Bronchial epithelial cell (primary cell): ENCODE measurements at regions not wholly inside any gene's neighbourhood (a gene's known extent, or its start where the extent isn't known, plus 50 kb on each side); places are given as distances from the start of the nearest gene placed in this dataset.

Source experiments
- DNase-seq: peaks from one replicate; pipeline ENCODE4 v3.0.0-alpha.2; 2010; ENCODE audit warnings: low read depth
- FAIRE-seq: peaks from 2 replicates; lab custom pipeline; 2011; peaks lifted over from hg19 to GRCh38; lab: Jason Lieb, UNC
- H3K27me3 ChIP-seq: 2 replicates; pipeline ENCODE4 v1.5.1; 2011; ENCODE audit warnings: low read length; ENCODE audit not compliant: control insufficient read depth, insufficient read depth
- H3K36me3 ChIP-seq: 2 replicates; pipeline ENCODE4 v1.5.1; 2011; ENCODE audit warnings: low read length; ENCODE audit not compliant: control insufficient read depth, insufficient read depth
- H3K4me3 ChIP-seq: 2 replicates; pipeline ENCODE4 v1.5.1; 2011; ENCODE audit warnings: mild to moderate bottlenecking, low read depth, low read length, control low read depth
- TF ChIP-seq, protein P1 (sequence below): IDR thresholded peaks from 2 replicates; pipeline ENCODE4 v1.5.1; 2011; ENCODE audit warnings: mild to moderate bottlenecking, moderate library complexity, low read length, control low read depth, inconsistent platforms; ENCODE audit not compliant: insufficient read depth, severe bottlenecking

DNA sequence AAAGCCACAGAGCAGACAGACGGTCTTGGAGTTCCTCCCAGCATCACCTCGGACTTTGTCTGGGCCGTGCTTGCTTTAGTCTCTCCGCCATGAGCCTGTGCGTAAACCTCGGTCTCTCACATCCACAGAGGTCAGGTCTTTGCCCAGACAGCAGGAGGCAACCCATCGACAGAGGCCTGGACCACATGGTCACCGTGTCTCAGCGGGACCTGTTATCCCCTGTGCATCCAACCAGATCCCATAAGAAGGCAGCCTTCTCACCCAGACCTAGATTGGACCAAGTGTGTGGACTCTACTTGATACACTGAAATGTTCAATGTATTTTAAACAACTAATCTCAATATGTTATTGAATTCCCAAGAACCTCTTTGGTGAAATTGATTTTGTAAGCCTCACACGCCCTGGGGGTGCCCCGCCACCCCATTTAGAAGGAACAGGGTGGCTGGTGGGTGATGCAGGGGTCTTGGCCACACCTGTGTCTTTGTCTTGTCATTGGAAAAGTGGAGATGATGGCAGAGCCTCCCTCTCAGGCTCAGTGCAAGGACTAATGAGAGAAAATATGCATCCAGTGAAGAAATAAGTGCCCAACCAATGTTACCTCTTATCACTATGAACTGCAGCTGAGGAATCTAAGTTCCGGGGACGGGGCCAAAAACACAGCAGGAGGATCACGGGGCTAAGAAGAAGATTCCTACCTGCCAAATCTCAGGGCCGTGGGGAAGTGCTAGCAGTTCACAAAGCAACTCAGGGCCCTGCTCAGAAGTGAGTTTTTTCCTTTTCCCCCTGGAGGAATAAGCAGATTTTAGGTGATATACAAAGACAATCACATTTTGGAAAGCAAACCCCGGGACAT is 101.6 kb upstream of the BACE2 start:
- no peak for FAIRE-seq
- no peak for DNase-seq
- no peaks in the 10 kb centered on the region for H3K36me3 ChIP-seq
- TF ChIP-seq, protein P1, sequence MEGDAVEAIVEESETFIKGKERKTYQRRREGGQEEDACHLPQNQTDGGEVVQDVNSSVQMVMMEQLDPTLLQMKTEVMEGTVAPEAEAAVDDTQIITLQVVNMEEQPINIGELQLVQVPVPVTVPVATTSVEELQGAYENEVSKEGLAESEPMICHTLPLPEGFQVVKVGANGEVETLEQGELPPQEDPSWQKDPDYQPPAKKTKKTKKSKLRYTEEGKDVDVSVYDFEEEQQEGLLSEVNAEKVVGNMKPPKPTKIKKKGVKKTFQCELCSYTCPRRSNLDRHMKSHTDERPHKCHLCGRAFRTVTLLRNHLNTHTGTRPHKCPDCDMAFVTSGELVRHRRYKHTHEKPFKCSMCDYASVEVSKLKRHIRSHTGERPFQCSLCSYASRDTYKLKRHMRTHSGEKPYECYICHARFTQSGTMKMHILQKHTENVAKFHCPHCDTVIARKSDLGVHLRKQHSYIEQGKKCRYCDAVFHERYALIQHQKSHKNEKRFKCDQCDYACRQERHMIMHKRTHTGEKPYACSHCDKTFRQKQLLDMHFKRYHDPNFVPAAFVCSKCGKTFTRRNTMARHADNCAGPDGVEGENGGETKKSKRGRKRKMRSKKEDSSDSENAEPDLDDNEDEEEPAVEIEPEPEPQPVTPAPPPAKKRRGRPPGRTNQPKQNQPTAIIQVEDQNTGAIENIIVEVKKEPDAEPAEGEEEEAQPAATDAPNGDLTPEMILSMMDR, result no peak
- H3K4me3 ChIP-seq, result no peak overlapping the region
- H3K27me3 ChIP-seq, result no peaks in the 10 kb centered on the region

DNA sequence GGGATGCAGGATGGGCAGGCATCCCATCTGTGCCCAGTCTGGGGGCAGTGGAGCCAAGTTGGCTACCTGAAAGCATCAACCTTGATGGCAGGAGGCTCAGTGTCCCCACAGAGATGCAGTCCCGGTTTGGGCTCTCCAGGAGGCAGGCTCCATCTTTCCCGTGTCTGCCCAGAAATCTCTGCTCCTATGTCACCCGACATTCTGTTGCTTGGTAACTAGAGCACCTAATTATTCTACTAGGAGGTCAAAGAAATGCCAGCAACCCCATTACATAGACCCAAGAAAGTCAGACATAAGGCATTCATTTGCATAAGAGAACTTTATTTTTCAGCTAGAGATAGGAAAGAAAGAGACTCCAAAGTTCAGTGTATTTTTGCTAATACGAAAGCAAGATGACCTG is 100.3 kb upstream of the BACE2 start:
- Histone ChIP-seq H3K4me3 (no peak overlapping the region), H3K27me3 (no peaks in the 10 kb centered on the region), H3K36me3 (no peaks in the 10 kb centered on the region)
- FAIRE-seq (no peak), DNase-seq (no peak)
- TF ChIP-seq, protein P1, result no peak

DNA sequence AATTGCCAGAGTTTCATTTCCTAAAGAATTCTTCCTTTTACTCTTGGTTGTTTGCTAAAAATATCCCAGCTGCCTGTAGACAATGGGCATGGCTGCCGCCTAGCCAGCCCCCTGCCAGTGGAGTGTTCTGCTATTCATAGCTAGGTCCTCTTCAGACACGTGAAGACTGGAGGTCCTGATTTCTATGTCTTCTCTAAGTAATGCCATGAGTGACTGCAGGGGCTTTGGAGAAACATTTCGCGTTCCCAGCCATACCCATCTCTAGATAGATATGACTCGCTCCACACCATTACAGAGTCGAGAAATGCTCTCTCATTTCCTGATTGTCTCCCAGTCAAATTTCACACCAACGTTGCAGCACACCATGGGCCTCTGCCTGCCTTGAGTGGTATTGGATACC is 99.5 kb upstream of the BACE2 start:
- TF ChIP-seq, protein P1, result no peak
- Histone ChIP-seq H3K4me3 (no peak overlapping the region), H3K36me3 (no peaks in the 10 kb centered on the region), H3K27me3 (no peaks in the 10 kb centered on the region)
- FAIRE-seq, result no peak
- DNase-seq, result peak; percentile 10

DNA sequence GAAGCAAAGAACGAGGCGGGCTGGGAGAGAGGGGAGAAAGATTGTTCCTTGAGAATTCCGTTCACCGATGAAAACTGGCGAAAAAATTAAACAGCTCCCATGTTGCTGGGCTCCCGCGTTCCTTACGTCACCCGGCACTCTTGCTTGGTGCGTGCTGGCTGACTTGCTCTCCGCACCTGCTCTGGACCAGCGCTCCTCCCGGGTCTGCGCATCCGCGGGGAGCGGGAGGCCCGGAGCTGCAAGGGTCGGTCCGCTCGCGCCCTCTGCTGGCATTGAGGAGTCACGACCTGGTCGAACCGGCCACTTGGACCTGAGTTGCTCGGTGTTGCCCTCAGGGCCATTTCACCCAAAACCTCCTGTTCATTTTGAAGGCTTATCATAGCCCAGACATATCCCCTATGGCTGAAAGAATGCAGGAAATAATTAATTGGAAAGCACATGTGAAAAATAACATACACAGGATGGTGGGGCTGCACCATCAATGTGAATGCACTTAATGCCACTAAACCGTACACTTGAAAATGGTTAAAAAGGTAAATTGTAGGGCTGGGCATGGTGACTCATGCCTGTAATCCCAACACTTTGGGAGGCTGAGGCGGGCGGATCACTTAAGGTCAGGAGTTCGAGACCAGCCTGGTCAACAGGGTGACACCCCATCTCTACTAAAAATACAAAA is 98.9 kb upstream of the BACE2 start:
- TF ChIP-seq, protein P1, result peak; percentile 97
- DNase-seq (peak; percentile 40), FAIRE-seq (no peak)
- H3K4me3 ChIP-seq, result no peak overlapping the region
- H3K27me3 ChIP-seq, result no peaks in the 10 kb centered on the region
- H3K36me3 ChIP-seq, result no peaks in the 10 kb centered on the region

DNA sequence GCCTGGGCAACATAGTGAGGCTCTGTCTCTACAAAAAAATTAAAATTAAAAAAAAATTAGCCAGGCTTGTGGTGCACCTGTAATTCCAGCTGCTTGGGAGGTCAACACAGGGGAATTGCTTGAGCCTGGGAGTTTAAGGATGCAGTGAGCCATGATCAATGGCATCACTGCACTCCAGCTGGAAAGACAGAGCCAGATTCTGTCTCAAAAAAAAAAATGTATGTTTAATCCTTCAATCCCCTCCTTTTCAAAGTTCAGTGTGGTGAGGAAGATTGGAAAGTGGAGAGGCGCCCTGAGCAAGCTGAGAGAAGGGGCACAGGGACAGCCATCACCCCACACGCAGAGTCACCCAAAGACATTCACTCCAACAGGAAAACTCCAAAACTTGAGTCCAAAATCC is 97.7 kb upstream of the BACE2 start:
- Histone ChIP-seq H3K27me3 (no peaks in the 10 kb centered on the region), H3K4me3 (no peak overlapping the region)
- no peak for FAIRE-seq

More for the DNA sequence above, 97.7 kb upstream of the BACE2 start:
- no peak for DNase-seq
- no peaks in the 10 kb centered on the region for H3K36me3 ChIP-seq
- TF ChIP-seq, protein P1, result no peak
